Inflammatory macrophage (primary cell): ENCODE measurements at regions not wholly inside any gene's neighbourhood (a gene's known extent, or its start where the extent isn't known, plus 50 kb on each side); places are given as distances from the start of the nearest gene placed in this dataset.
A peak's percentile ranks its signal among the peaks of the same experiment; 100 is the strongest.
"Not testable (repeated sequence)": the region's sequence is repeated elsewhere in the genome, so short reads cannot be mapped to it uniquely, and the experiment has no call there.

Source experiments
- DNase-seq, 2 donors: peaks; one replicate each; pipeline ENCODE4 v3.0.0-alpha.2; 2020 to 2022

DNA sequence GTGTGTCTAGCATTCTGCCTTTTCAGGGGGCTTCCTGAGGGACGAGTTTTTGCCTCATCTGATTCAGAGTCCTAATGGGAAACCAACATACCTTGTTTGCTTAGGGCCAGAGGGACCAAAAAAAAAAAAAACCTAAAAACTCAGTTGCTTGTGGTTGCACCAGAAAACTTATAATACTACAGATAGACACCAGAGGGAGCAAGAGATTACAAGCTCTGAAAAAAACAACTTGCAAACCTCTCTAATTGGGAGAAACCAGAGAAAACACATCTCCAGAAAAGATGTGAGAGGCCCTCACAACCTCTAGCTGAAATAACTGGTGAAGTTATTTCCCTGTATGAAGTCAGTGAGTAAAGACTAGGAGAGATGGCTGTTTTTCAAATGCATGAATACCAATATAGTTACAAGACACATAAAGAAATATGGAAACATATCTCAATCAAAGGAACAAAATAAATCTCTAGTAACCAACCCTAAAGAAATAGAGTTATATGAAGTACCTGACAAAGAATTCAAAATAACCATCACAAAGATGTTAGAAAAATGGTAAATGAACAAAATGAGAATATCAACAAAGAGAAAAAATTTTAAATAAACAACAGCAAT is 233.7 kb upstream of the NFIA start:
- peak; percentile 47 to 68 for DNase-seq

GRCh38 chr1:60847855-60848582 is 234.3 kb upstream of the NFIA start:
- DNase-seq, result no peak

DNA sequence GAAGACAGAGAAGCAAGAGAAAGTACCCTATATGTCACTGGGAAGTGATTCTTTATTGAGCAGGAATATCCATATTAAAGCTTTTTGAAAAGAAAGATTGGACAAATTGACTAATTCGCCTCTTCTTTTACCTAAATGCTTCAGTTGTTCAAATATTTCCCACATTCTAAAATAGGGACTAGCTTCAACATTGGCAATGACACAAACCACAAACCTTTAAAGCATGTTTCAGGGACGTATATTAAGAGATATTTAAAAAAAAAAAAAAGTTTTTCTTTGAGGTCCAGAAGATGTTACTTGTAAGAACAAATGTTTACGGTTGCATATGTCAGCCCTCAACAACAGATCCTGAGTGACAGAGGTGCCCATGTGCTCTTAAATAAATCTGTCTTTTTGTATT is 235.0 kb upstream of the NFIA start:
- DNase-seq, result no peak

- DNase-seq, result not testable (repeated sequence)
These were observed 236.7 kb upstream of the NFIA start for GRCh38 chr1:60845659-60846058.

GRCh38 chr1:60842304-60842703 is 240.1 kb upstream of the NFIA start:
- DNase-seq, result no peak

GRCh38 chr1:60841116-60842046 is 241.0 kb upstream of the NFIA start:
- no peak for DNase-seq

- not testable (repeated sequence) for DNase-seq
These were observed 241.9 kb upstream of the NFIA start for GRCh38 chr1:60840476-60840875.

- no peak for DNase-seq
These were observed 246.7 kb upstream of the NFIA start for GRCh38 chr1:60835649-60836048.

DNA sequence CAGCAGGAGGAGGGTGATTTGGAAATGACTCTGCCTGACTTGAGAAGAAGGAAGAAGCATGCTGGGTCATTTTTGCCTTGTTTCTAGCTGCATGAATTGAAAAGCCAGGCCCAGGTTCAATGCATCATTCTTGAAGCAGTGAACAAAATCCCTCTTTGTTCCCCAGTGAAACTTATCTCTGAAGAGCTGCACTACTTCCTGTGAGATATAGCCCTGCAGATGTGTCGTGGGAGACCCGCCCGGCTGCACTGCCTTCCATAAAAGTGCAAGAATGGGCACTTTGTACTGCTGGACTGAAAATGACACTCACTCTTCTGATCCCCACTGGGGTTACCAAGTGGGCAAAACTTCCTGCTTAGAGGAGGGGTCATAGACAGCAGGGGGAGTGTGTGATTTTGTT is 249.2 kb upstream of the NFIA start:
- no peak for DNase-seq

- no peak for DNase-seq
These were observed 250.0 kb upstream of the NFIA start for GRCh38 chr1:60832367-60832766.

DNA sequence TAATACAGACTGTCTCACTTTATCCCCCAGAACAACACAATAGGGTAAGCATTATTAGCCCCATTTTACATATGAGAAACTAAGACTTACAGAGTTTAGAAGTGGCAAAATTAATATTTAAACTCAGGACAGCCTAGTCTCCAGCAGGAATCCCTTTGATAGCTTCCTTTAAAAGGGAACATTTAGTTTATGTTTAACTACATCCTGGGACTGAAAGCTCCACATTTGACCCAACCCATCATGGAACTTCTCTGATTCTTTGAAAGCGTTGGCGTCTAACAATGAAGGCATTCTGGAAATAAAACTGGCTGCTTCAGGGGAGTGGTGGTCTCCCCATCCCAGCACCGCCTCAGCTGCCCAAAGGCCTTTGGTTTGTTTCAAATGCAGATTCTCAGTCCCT is 250.6 kb upstream of the NFIA start:
- no peak for DNase-seq

GRCh38 chr1:60828944-60829343 is 253.4 kb upstream of the NFIA start:
- DNase-seq, result no peak

DNA sequence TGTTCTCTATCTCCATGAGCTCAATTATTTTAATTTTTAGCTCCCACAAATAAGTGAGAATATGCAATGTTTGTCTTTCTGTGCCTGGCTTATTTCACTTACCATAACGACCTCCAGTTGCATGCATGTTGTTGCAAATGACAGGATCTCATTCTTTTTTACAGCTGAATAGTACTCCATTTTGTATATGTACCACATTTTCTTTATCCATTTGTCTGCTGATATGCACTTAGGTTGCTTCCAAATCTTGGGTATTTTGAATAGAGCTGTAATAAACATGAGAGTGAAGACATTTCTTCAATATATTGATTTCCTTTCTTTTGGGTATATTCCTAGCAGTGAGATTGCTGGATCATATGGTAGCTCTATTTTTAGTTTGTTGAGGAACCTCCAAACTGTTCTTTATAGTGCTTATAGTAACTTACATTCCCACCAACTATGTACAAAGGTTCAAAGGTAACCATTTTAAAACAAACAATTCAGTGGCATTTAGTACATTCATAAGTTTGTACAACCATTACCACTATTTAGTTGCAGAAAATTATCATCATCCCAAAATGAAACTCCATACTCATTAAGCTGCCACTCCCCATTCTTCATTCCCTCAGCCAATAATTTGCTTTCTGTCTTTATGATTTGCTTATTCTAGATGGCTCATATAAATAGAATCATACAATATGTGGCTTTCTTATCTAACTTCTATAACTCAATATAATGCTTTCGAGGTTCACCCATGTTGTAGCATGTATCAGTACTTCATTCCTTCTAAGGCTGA is 255.9 kb upstream of the NFIA start:
- no peak for DNase-seq

GRCh38 chr1:60825593-60825992 is 256.8 kb upstream of the NFIA start:
- DNase-seq, result no peak

DNA sequence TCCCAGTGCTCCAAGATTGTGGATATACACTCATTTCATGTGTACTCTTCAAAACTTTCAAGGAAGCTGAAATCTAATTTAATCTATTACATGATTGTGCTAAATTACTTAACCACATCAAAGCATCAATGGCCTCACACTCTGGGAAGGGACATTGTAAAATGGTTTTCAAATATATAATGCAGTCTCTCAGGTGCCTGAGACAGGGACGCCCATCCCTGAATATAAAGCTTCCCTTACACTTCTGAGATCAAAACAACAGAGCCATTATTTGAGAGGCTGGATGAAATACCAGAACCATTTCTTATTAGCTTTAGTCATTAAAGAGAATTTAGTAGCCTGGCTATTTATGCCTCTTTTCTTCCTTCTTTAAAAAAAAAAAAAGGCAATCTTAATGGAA is 259.2 kb upstream of the NFIA start:
- no peak for DNase-seq

DNA sequence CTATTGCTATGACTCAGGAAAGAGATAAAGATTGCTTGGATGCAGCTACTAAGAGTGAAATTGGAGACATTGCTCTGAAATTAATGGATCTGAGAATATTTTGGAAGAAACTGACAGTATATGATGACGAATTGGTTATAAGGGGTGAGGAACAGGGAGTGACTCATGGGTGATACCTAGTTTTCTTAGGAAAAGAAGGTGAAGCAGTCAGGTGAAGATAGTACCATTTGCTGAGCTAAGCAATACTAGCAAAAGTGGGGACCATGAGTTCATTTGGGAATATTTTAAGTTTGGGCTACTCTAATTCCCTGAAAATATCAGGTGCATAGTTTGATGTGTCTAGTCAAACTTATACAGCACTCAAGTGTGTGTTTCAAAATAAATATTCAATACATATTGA is 260.1 kb upstream of the NFIA start:
- no peak for DNase-seq

- no peak for DNase-seq
These were observed 261.2 kb upstream of the NFIA start for GRCh38 chr1:60821156-60821555.

GRCh38 chr1:60818969-60819701 is 263.2 kb upstream of the NFIA start:
- no peak for DNase-seq

- DNase-seq, result no peak
These were observed 269.3 kb upstream of the NFIA start for GRCh38 chr1:60813071-60813470.

GRCh38 chr1:60809204-60809980 is 273.0 kb upstream of the NFIA start:
- DNase-seq, result no peak

GRCh38 chr1:60808676-60809075 is 273.7 kb upstream of the NFIA start:
- no peak for DNase-seq
